ENCODE measurements at regions not wholly inside any gene's neighbourhood (a gene's known extent, or its start where the extent isn't known, plus 50 kb on each side); places are given as distances from the start of the nearest gene placed in this dataset.

GRCh38 chr3:81968658-81969057, 207.2 kb upstream of the GBE1 start:
- DNase-seq (ENCODE audit: low read depth): no peak

GRCh38 chr3:81967393-81967792, 205.9 kb upstream of the GBE1 start:
- no peak for DNase-seq (ENCODE audit: low read depth)

DNA sequence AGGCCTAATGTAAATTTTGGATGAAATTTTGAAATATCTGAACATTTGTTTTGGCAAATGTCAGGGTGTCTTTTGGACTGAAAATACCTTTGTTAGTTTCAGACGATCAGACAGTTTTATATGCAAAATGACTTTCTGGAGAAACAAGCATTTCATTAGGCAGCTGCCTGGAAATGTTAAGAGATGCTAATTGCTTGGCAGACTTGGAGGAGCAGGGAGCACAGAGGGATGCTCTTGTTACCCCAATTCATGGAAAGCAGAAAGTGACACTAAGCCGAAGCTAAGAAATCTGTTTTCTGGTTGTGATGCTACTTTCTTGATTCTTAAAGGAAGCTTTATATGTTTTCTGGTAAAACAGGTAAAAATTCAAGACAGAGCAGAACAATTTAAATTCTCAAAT, 204.3 kb upstream of the GBE1 start:
- DNase-seq (ENCODE audit: low read depth): no peak

DNA sequence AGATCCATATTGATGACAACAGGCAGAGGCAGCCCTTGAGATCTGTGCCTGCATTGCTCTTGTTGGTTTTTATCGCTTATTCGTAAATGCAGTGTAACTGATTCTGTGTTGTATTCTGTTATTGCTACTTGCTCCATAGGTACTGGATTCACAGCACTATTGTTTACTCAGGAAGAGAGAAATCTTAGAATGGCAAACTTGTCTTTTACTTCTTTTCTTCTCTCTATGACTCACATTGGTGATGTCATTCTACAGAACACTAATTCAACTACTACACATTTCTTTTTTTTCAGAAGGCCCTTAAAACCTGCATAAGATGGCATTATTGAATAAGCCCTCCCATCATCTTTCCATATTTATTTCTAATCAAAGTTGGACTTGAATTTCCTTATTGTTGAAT, 201.0 kb upstream of the GBE1 start:
- DNase-seq (ENCODE audit: low read depth): no peak

DNA sequence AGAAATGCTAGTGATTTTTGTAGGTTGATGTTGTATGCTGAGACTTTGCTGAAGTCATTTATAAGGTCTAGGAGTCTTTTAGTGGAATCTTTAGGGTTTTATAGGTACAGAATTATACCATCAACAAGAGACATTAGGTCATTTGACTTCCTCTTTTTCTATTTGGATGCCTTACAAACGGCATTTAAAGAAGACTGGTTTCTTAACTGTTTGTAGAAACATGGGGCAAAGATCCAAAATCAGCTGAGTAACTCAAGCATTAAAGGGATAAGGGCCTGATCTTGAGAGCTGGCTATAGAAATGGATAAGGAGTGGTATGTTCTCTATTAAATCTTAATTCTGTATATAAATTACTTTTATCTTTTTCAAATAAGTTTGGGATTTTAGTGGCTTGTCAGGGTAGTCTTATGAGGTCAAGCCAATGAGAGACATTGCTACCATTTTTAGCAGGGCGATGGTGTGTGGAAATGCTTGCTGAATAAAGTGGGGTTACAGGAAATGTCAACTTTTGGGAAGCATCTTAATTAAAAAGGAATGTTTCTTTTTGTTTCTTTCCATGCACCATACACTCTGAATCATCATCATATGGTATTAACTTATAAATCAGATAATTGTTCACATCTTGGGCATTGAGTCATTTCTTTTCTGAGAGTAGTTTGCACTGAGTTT, 197.7 kb upstream of the GBE1 start:
- no peak for DNase-seq (ENCODE audit: low read depth)

DNA sequence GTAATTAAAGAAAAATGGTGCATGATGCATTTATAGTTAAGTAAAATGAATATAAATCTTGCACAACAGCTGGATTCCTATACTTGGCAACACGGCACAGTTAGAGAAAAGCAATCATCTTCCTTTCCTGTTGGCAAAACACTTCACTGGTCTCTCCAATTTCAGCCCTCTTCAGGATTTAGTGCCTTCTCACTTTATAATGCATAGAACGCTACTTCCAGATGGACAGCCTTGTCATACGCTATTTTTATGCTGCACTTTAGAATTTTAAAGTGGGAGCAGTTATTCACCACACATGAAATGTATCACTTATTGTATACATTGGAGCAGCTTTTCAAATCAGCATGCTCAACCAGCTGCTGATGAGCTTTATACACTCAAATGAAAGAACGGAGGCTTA, 194.4 kb upstream of the GBE1 start:
- no peak for DNase-seq (ENCODE audit: low read depth)

DNA sequence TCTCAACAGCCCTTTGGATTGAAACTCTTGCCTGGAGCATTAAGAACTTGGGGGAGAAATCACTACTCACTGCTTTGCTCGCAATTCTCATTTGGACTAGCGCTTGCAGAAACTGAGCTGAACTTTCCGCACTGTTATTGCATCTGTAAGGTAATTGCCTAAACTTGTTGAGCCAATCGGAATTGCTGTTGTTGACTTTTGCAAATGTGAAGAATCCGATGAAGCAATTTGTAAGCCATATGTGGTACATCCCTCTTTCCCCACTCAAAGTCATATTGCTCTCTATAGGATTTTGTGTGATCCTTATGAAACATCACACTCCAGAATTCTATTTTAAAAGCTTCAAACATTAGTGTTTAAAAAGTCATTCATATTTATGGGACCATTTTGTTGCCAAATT, 191.7 kb upstream of the GBE1 start:
- no peak for DNase-seq (ENCODE audit: low read depth)

GRCh38 chr3:81952141-81952540, 190.7 kb upstream of the GBE1 start:
- DNase-seq (ENCODE audit: low read depth): no peak

GRCh38 chr3:81951636-81952035, 190.2 kb upstream of the GBE1 start:
- DNase-seq (ENCODE audit: low read depth): no peak

DNA sequence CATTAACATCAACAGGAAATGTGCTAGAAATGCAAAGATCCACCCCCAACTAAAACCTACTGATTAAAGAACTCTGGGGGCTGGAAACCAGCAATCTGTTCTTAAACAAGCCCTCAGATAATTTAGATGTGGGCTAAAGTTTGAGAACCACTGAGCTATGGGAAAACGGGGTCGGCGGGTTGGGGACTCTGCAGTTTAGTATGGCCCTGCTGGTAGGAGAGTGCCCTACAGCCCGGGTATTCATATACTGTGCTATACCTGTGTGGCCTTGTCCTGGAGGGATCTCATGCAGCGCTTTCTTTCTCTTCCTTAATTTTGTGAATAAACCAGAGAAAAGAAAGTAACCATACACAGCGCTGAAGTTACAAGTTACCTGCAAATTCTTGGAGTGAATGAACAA, 189.7 kb upstream of the GBE1 start:
- no peak for DNase-seq (ENCODE audit: low read depth)

DNA sequence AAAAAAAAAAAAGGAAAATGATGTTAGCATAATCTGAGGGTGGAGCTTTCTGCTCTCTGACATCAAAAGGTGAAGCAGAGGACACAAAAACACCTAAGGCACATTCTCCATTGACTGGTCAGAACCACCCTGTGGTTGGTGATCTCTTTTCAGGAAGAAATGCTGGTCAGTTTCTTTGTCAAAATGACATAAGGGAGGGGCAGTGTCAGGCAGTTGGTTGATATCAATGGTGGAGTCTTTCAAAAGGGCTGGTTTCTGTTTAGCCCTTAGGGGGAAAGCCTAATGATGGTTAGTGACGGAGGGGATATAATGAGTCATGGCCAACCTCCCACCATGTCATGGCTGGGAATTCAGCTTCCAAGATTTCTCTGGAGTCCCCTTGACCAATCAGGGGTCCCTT, 185.9 kb upstream of the GBE1 start:
- no peak for DNase-seq (ENCODE audit: low read depth)

DNA sequence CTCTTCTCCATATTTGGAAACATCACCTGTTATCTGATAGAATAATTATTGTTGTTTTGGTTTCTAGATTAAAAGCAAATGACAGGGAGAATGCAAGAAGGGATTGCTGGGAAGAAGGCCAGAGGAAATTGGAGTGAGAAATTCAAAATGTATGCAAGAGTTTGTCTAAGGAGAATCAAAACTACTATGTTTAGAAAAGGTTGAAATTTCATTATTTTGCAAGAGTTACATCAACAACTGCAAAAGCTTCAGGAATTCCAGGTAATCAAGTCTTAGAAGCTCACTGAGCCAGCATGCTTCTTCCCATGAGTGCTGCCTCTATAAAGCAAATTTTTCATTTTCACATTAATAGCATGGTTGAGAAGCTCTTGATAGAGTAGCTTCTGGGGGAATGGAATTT, 177.2 kb upstream of the GBE1 start:
- DNase-seq (ENCODE audit: low read depth): no peak

- DNase-seq (ENCODE audit: low read depth): no peak
These were observed 175.4 kb upstream of the GBE1 start for GRCh38 chr3:81936817-81937216.

GRCh38 chr3:81932681-81933080, 171.2 kb upstream of the GBE1 start:
- DNase-seq (ENCODE audit: low read depth): no peak

DNA sequence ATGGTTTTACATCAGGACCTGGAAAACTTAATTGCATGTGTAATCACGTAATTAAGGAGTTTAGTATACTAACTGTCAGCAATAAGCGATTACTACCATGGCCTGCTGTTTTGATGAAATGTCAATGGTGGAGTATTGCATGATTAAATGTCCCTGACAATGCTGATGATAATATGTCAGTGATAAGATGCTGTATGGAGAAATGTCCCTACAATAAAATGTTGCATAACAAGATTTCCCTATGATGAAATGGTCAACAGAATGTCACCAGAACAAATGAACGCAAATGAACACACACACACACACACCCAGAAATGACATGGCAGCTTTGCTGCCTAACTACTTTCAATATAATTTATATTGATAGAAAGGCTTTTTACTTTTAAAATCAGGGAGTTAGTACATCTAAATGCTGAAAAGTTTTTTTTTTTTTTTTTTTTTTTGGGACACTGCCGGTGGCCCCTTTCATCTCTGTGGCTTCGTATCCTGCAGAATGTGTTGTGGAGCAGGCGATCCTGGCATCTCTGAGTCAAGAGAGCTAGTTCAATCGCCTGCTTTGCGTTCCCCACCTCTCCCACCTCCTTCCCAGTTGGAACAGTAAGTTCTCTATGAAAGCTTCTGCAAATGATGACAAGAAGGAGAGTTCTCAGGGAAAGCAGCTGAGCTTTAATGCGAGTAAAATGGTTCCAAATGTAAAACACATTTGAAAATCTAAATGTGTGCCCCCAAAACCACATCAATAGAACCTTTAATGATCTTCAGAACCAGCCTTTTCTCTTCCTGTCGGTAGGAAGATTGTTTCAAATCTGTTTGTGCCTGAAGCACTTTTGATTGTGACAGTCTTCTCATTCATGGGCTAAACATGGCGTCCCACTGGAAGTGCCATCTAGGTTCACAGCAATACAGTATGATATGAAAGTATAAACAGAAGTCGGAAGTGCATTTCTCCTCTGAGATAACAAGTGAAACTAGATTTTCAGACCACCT, 170.1 kb upstream of the GBE1 start:
- no peak for DNase-seq (ENCODE audit: low read depth)

GRCh38 chr3:81929697-81930096, 168.3 kb upstream of the GBE1 start:
- no peak for DNase-seq (ENCODE audit: low read depth)

DNA sequence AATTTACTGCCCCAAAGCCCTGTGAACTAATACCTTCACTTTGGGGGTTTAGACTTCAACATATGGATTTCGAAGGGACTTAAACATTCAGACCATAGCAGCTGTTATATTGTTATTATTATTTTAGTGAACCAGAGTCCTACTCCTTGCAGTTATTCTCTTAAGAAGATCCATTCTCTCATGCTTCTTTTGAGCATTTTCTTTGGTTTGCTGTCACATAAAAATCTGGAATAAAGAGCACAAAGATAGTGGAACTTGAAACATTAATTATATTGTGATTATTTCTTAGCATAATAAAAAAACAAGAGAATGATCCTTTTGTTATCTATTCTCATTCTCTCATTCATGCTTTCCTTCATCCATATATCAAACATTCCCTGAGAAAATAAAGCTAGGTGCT, 166.4 kb upstream of the GBE1 start:
- no peak for DNase-seq (ENCODE audit: low read depth)

- DNase-seq (ENCODE audit: low read depth): no peak
These were observed 163.9 kb upstream of the GBE1 start for GRCh38 chr3:81925385-81925784.

DNA sequence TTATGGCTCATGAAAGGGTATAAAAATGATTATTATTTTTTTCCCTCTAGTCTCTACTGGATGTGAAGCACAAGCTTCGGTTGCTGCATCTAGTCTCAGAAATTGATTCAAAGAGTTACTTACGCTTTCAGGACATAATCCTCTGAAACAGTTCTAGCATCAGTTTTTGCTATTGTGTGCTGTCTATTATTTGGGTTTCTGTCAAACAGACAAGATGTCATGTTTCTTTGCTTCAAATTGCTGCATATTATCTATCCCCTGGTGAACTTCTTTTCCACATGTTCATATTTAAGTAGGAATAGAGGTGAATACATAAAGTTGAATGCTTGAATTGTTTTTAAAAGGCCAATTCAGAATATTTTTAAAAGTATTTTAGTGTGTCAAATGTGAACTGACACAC, 161.6 kb upstream of the GBE1 start:
- no peak for DNase-seq (ENCODE audit: low read depth)

DNA sequence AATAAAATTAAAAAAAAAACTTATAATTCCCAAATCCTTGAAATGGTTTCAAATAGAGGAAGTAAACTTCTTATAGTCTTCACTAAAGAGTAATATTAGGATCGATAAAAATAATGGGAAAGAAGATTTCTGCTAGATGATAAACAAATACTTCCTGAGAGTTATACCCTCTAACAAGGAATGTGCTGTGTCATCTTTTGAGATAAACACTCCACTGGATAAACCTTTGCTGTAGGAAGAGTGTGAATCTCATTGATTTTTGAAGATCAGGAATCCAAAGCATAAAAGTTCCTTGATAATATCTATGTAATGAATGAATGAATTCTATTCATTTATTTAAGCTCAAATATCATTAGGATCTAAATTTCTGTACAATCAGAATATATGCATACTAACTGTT, 161.0 kb upstream of the GBE1 start:
- DNase-seq (ENCODE audit: low read depth): no peak

DNA sequence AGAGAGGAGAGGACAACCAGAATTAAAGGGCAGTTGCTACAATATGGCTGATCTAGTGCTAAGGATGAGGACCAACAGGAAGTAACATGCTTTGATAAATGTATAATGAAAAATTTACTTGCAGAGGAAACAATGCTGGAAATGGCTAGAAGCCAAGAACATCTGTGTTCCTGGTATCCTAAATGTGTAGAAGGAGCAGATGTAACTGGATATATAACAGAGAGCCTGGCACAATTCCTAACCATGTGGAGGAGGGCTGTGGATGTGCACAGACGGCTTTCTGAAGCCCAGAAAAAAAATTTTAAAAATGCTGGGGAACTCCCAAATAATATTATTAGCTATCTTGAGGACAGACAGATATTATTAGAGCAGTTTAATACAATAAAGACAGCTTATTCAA, 159.4 kb upstream of the GBE1 start:
- no peak for DNase-seq (ENCODE audit: low read depth)

- DNase-seq (ENCODE audit: low read depth): no peak
These were observed 155.4 kb upstream of the GBE1 start for GRCh38 chr3:81916890-81917289.

DNA sequence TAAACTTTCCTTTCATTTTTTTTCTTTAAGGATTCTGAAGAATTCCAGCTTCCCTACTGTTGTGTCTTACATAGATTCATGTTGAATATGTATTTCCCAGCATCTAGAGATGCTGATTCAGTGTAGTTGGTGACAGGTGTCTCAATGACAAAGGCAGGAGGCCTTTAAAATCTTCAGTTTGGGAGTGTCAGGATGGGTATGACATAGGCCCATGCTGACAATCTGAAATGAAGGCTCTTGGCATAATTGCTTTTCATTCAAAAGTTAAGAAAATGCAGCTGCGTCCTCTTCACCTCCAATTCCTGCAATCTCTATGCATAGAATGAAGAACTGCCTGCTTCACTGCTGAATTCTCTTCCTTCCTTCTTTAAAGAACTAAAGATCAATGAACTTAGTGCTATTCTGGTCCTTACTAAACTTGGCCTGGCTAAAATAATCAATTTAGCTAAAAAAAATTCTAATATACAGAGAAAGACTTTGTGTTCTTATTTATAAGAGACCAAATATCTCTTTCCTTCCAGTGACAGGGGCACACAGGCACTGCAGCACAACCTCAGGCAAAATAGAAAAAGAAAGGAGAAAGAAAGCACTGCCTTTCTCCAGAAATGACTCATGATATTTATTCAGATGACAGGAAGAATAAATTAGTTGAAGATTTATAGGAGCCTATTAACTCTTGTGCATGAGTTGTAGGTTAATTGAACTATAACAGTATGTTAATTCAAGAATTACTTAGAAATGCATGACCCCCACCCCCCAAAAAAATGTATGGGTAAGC, 152.6 kb upstream of the GBE1 start:
- no peak for DNase-seq (ENCODE audit: low read depth)

All from stimulated activated CD8-positive, alpha-beta memory T cell treated with anti-CD3 and anti-CD28 coated beads, Interleukin-15, amount 100 ng/mL, for 1 hour (primary cell).